Urinary bladder (tissue), 3 donors: ENCODE measurements at regions not wholly inside any gene's neighbourhood (a gene's known extent, or its start where the extent isn't known, plus 50 kb on each side); places are given as distances from the start of the nearest gene placed in this dataset.

Experiments used
- DNase-seq: peaks from one replicate; pipeline ENCODE4 v3.0.0-alpha.2; 2015; ENCODE audit errors: extremely low spot score
- H3K27ac ChIP-seq: one replicate; pipeline ENCODE4 v1.5.1; 2013; ENCODE audit warnings: low read depth, mild to moderate bottlenecking, moderate library complexity
- H3K36me3 ChIP-seq: one replicate; pipeline ENCODE4 v1.6.1; 2013; ENCODE audit warnings: mild to moderate bottlenecking, moderate library complexity; ENCODE audit not compliant: insufficient read depth
- H3K4me1 ChIP-seq: one replicate; pipeline ENCODE4 v1.6.1; 2013; ENCODE audit warnings: mild to moderate bottlenecking, moderate library complexity; ENCODE audit not compliant: insufficient read depth
- H3K4me3 ChIP-seq: one replicate; pipeline ENCODE4 v1.5.1; 2013; ENCODE audit warnings: low read depth, low read length
- WGBS: extraction: QIAGEN DNeasy Blood & Tissue Kit; methylation state at CpG from one replicate; pipeline ENCODE4 v1.1.7; 2013; 5-methylcytosine and 5-hydroxymethylcytosine counted together
- donor health status: healthy with polysubstance abuse.
- donor health status: healthy.

GRCh38 chr6:146881228-146882181 lies 282.7 kb downstream of the ADGB start:
- Histone ChIP-seq H3K4me3 (no peak overlapping the region), H3K4me1 (no peaks in the 10 kb centered on the region), H3K36me3 (no peaks in the 10 kb centered on the region), H3K27ac (no peak overlapping the region)
- 73% methylated on average over 9 of the region's 9 CpGs for WGBS
- DNase-seq: no peak

- Histone ChIP-seq H3K36me3 (no peaks in the 10 kb centered on the region), H3K4me1 (no peaks in the 10 kb centered on the region), H3K27ac (no peak overlapping the region), H3K4me3 (no peak overlapping the region)
- 89% methylated on average over 4 of the region's 4 CpGs for WGBS
- no peak for DNase-seq
These were observed 285.1 kb downstream of the ADGB start for GRCh38 chr6:146883640-146884531.

- 89% methylated on average over 2 of the region's 2 CpGs for WGBS
These were observed 286.0 kb downstream of the ADGB start for GRCh38 chr6:146884728-146885127.

GRCh38 chr6:146885708-146886457 lies 287.1 kb downstream of the ADGB start:
- no peak overlapping the region for H3K27ac ChIP-seq
- DNase-seq: no peak
- no peaks in the 10 kb centered on the region for H3K4me1 ChIP-seq
- WGBS: 70% methylated on average over 4 of the region's 4 CpGs
- H3K4me3 ChIP-seq: no peak overlapping the region
- no peaks in the 10 kb centered on the region for H3K36me3 ChIP-seq

More at GRCh38 chr6:146884728-146885127, 286.0 kb downstream of the ADGB start:
- H3K4me1 ChIP-seq: no peaks in the 10 kb centered on the region
- no peak for DNase-seq
- no peak overlapping the region for H3K4me3 ChIP-seq
- H3K36me3 ChIP-seq: no peaks in the 10 kb centered on the region
- H3K27ac ChIP-seq: no peak overlapping the region

- no peaks in the 10 kb centered on the region for H3K4me1 ChIP-seq
- H3K4me3 ChIP-seq: no peak overlapping the region
- H3K27ac ChIP-seq: no peak overlapping the region
- 89% methylated on average over 5 of the region's 5 CpGs for WGBS
- no peak for DNase-seq
- no peaks in the 10 kb centered on the region for H3K36me3 ChIP-seq
These were observed 288.0 kb downstream of the ADGB start for GRCh38 chr6:146886587-146887446.

GRCh38 chr6:146887447-146888077 lies 288.8 kb downstream of the ADGB start:
- H3K4me1 ChIP-seq: no peaks in the 10 kb centered on the region
- DNase-seq: no peak
- H3K36me3 ChIP-seq: no peaks in the 10 kb centered on the region
- no peak overlapping the region for H3K27ac ChIP-seq
- no peak overlapping the region for H3K4me3 ChIP-seq
- WGBS: 87% methylated on average over 7 of the region's 7 CpGs

GRCh38 chr6:146889303-146889702 lies 290.5 kb downstream of the ADGB start:
- 62% methylated on average over 4 of the region's 4 CpGs for WGBS
- DNase-seq: no peak
- no peaks in the 10 kb centered on the region for H3K36me3 ChIP-seq
- H3K4me3 ChIP-seq: no peak overlapping the region
- H3K27ac ChIP-seq: no peak overlapping the region
- H3K4me1 ChIP-seq: no peaks in the 10 kb centered on the region

- H3K36me3 ChIP-seq: no peaks in the 10 kb centered on the region
- 91% methylated on average over 3 of the region's 3 CpGs for WGBS
- no peak overlapping the region for H3K4me3 ChIP-seq
- no peaks in the 10 kb centered on the region for H3K4me1 ChIP-seq
- H3K27ac ChIP-seq: no peak overlapping the region
- DNase-seq: no peak
These were observed 291.4 kb downstream of the ADGB start for GRCh38 chr6:146890172-146890571.

GRCh38 chr6:146890644-146891434 lies 292.1 kb downstream of the ADGB start:
- WGBS: 92% methylated on average over 9 of the region's 9 CpGs
- no peaks in the 10 kb centered on the region for H3K4me1 ChIP-seq
- H3K36me3 ChIP-seq: no peaks in the 10 kb centered on the region
- DNase-seq: no peak
- H3K4me3 ChIP-seq: no peak overlapping the region
- H3K27ac ChIP-seq: no peak overlapping the region

- Histone ChIP-seq H3K4me1 (no peaks in the 10 kb centered on the region), H3K4me3 (no peak overlapping the region), H3K36me3 (no peaks in the 10 kb centered on the region), H3K27ac (no peak overlapping the region)
- DNase-seq: no peak
- WGBS: 84% methylated on average over 3 of the region's 3 CpGs
These were observed 293.0 kb downstream of the ADGB start for GRCh38 chr6:146891615-146892265.

GRCh38 chr6:146892283-146892612 lies 293.5 kb downstream of the ADGB start:
- Histone ChIP-seq H3K27ac (no peak overlapping the region), H3K4me1 (no peaks in the 10 kb centered on the region), H3K36me3 (no peaks in the 10 kb centered on the region), H3K4me3 (no peak overlapping the region)
- 40% methylated on average over 1 of the region's 1 CpG for WGBS
- no peak for DNase-seq
